Fibroblast of lung (primary cell): ENCODE measurements at regions not wholly inside any gene's neighbourhood (a gene's known extent, or its start where the extent isn't known, plus 50 kb on each side); places are given as distances from the start of the nearest gene placed in this dataset.

Experiments used
- EZH2 ChIP-seq: IDR thresholded peaks from 2 replicates; pipeline ENCODE4 v1.5.1; 2012; ENCODE audit warnings: low read length, control low read depth, mild to moderate bottlenecking; ENCODE audit errors: missing control alignments
- TF ChIP-seq, protein P1 (sequence below), 2 donors: IDR thresholded peaks in 1 of 2; conservative IDR thresholded peaks in 1 of 2; 1 replicate in 1 of 2; 2 replicates in 1 of 2; pipeline ENCODE4 v1.5.1; 2011 to 2012; ENCODE audit warnings: low read length in 2 of 2, control low read depth in 1 of 2, inconsistent platforms in 1 of 2, low read depth in 1 of 2, mild to moderate bottlenecking in 1 of 2

GRCh38 chr17:69945698-69946185, 129.3 kb upstream of the KCNJ16 start:
- TF ChIP-seq, protein P1, sequence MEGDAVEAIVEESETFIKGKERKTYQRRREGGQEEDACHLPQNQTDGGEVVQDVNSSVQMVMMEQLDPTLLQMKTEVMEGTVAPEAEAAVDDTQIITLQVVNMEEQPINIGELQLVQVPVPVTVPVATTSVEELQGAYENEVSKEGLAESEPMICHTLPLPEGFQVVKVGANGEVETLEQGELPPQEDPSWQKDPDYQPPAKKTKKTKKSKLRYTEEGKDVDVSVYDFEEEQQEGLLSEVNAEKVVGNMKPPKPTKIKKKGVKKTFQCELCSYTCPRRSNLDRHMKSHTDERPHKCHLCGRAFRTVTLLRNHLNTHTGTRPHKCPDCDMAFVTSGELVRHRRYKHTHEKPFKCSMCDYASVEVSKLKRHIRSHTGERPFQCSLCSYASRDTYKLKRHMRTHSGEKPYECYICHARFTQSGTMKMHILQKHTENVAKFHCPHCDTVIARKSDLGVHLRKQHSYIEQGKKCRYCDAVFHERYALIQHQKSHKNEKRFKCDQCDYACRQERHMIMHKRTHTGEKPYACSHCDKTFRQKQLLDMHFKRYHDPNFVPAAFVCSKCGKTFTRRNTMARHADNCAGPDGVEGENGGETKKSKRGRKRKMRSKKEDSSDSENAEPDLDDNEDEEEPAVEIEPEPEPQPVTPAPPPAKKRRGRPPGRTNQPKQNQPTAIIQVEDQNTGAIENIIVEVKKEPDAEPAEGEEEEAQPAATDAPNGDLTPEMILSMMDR (conservative IDR thresholded peaks at IDR 0.05 in 1 of 2, IDR thresholded peaks at IDR 0.05 in 1 of 2; ENCODE audit: low read depth in 1 of 2, low read length in 2 of 2) = no peak
- no peak for TF ChIP-seq EZH2
